ENCODE measurements at regions not wholly inside any gene's neighbourhood (a gene's known extent, or its start where the extent isn't known, plus 50 kb on each side); places are given as distances from the start of the nearest gene placed in this dataset.
"Not testable (repeated sequence)": the region's sequence is repeated elsewhere in the genome, so short reads cannot be mapped to it uniquely, and the experiment has no call there.

GRCh38 chr7:68409851-68410250, 1188.4 kb upstream of the AUTS2 start:
- no peak overlapping the region for H3K4me3 ChIP-seq (ENCODE audit: low read depth, low read length)
- TF ChIP-seq, protein P1, sequence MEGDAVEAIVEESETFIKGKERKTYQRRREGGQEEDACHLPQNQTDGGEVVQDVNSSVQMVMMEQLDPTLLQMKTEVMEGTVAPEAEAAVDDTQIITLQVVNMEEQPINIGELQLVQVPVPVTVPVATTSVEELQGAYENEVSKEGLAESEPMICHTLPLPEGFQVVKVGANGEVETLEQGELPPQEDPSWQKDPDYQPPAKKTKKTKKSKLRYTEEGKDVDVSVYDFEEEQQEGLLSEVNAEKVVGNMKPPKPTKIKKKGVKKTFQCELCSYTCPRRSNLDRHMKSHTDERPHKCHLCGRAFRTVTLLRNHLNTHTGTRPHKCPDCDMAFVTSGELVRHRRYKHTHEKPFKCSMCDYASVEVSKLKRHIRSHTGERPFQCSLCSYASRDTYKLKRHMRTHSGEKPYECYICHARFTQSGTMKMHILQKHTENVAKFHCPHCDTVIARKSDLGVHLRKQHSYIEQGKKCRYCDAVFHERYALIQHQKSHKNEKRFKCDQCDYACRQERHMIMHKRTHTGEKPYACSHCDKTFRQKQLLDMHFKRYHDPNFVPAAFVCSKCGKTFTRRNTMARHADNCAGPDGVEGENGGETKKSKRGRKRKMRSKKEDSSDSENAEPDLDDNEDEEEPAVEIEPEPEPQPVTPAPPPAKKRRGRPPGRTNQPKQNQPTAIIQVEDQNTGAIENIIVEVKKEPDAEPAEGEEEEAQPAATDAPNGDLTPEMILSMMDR (IDR thresholded peaks at IDR 0.05; ENCODE audit: low read depth, low read length) = no peak
- DNase-seq = no peak
- H3K36me3 ChIP-seq = no peaks in the 10 kb centered on the region
- H3K27me3 ChIP-seq = no peaks in the 10 kb centered on the region
- no peaks in the 10 kb centered on the region for H3K9me3 ChIP-seq
- no peaks in the 10 kb centered on the region; the same call in 1 of the 2 replicates for H3K4me1 ChIP-seq

DNA sequence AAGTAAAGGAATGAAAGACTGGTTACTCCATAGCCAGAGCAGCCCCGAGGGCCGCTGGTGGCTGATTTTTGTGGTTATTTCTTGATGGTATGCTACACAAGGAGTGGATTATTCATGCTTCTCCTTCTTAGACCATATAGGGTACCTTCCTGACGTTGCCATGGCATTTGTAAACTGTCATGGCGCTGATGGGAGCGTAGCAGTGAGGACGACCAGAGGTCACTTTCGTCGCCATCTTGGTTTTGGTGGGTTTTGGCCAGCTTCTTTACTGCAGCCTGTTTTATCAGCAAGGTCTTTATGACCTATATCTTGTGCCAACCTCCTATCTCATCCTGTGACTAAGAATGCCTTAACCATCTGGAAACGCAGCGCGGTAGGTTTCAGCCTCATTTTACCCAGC, 1187.6 kb upstream of the AUTS2 start:
- not testable (repeated sequence) for H3K4me3 ChIP-seq (ENCODE audit: low read depth, low read length); H3K4me1 ChIP-seq; DNase-seq; H3K36me3 ChIP-seq; H3K9me3 ChIP-seq; H3K27me3 ChIP-seq

- no peaks in the 10 kb centered on the region for H3K9me3 ChIP-seq
- no peaks in the 10 kb centered on the region for H3K27me3 ChIP-seq
- TF ChIP-seq, protein P1 (IDR thresholded peaks at IDR 0.05; ENCODE audit: low read depth, low read length) = no peak
- DNase-seq = peak; percentile 96
- H3K4me1 ChIP-seq = no peaks in the 10 kb centered on the region; the same call in 1 of the 2 replicates
- H3K36me3 ChIP-seq = no peaks in the 10 kb centered on the region
- no peak overlapping the region for H3K4me3 ChIP-seq (ENCODE audit: low read depth, low read length)
These were observed 1186.5 kb upstream of the AUTS2 start for GRCh38 chr7:68411742-68412141.

DNA sequence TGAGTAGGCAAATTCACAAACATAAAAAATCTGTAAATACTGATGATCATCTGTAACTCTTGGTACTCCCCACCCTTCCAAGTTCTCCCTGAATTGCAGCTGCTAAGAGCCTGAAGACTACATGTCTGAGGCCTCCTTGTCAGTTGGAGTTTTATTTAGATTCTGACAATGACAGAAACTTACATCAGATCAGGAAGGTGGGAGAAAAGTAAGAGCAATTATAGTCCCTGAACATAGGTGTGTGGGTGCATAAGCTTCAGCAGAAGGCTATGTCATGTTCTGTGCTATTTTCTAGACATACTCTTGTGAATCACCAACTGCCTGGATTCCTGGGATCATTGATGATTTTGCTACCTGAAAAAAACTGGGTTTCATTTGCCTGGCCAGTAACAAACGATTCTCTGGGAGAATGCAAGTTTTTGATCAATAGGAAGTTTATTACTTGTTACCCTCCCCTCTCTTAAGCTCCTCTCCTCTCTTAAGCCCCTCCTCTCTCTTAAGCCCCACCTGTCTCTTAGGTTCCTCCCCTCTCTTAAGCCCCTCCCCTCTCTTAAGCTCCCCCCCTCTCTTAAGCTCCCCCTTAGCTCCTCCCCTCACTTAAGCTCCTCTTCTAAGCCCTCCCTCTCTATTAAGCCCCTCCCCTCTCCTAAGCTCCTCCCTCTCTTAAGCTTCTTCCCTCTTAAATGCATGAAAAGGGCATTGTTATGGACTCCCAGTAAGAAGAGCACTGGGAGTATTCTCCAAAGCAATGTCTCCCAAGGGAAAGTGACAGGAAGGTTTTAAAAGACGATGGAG, 1183.4 kb upstream of the AUTS2 start:
- Histone ChIP-seq H3K36me3 (no peaks in the 10 kb centered on the region), H3K9me3 (no peaks in the 10 kb centered on the region), H3K4me3 (ENCODE audit: low read depth, low read length) (no peak overlapping the region), H3K4me1 (no peaks in the 10 kb centered on the region; the same call in none of the 2 replicates), H3K27me3 (no peaks in the 10 kb centered on the region)
- no peak for DNase-seq
- TF ChIP-seq, protein P1 (IDR thresholded peaks at IDR 0.05; ENCODE audit: low read depth, low read length) = no peak

GRCh38 chr7:68417002-68417401, 1181.3 kb upstream of the AUTS2 start:
- Histone ChIP-seq H3K4me1 (no peaks in the 10 kb centered on the region; the same call in none of the 2 replicates), H3K4me3 (ENCODE audit: low read depth, low read length) (no peak overlapping the region), H3K27me3 (no peaks in the 10 kb centered on the region), H3K9me3 (no peaks in the 10 kb centered on the region), H3K36me3 (no peaks in the 10 kb centered on the region)
- TF ChIP-seq, protein P1 (IDR thresholded peaks at IDR 0.05; ENCODE audit: low read depth, low read length) = no peak
- no peak for DNase-seq

DNA sequence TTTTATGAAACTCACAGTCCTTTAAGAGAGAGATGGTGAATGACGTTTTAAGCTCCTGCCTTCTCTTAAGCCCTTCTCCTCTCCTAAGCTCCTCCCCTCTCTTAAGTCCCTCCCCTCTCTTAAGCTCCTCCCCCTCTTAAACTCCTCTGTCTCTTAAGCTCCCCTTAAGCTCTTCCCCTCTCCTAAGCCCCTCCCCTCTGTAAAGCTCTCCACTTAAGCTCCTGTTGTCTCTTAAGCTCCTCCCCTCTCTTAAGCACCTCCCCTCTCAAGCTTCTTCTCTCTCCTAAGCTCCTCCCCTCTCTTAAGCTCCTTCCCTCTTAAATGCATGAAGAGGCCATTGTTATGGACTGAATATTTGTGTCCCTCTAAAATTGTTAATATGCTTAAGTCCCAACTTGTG, 1180.6 kb upstream of the AUTS2 start:
- peak; percentile 24 for DNase-seq
- TF ChIP-seq, protein P1 (IDR thresholded peaks at IDR 0.05; ENCODE audit: low read depth, low read length) = no peak
- no peaks in the 10 kb centered on the region; the same call in 1 of the 2 replicates for H3K4me1 ChIP-seq

More for the DNA sequence above, 1180.6 kb upstream of the AUTS2 start:
- H3K9me3 ChIP-seq = no peaks in the 10 kb centered on the region
- H3K4me3 ChIP-seq (ENCODE audit: low read depth, low read length) = no peak overlapping the region
- H3K36me3 ChIP-seq = no peaks in the 10 kb centered on the region
- H3K27me3 ChIP-seq = no peaks in the 10 kb centered on the region
